ENCODE measurements at regions not wholly inside any gene's neighbourhood (a gene's known extent, or its start where the extent isn't known, plus 50 kb on each side); places are given as distances from the start of the nearest gene placed in this dataset.

- peaks cover 0 to 10% (median 0%) of the 10 kb centered on the region in 4 donors for H3K4me1 ChIP-seq
- no peak for DNase-seq
- H3K27ac ChIP-seq = no peak overlapping the region
- no peak for TF ChIP-seq CTCF (IDR thresholded peaks at IDR 0.05)
- intact Hi-C loops (cut with DNase I; ENCODE audit: low total_unique reads) = no loop called here
- H3K27me3 ChIP-seq = no peaks in the 10 kb centered on the region
- H3K36me3 ChIP-seq = no peaks in the 10 kb centered on the region
- no peak overlapping the region for H3K4me3 ChIP-seq
- no peaks in the 10 kb centered on the region for H3K9me3 ChIP-seq
These were observed 173.0 kb upstream of the HAND2 start for GRCh38 chr4:173703021-173703420.

- H3K4me3 ChIP-seq = no peak overlapping the region
- peaks cover 0 to 10% (median 0%) of the 10 kb centered on the region in 4 donors for H3K4me1 ChIP-seq
- intact Hi-C loops (cut with DNase I; ENCODE audit: low total_unique reads) = no loop called here
- no peaks in the 10 kb centered on the region for H3K27me3 ChIP-seq
- H3K9me3 ChIP-seq = no peaks in the 10 kb centered on the region
- no peak for DNase-seq
- TF ChIP-seq CTCF (IDR thresholded peaks at IDR 0.05) = no peak
- no peak overlapping the region for H3K27ac ChIP-seq
- H3K36me3 ChIP-seq = no peaks in the 10 kb centered on the region
These were observed 170.6 kb upstream of the HAND2 start for GRCh38 chr4:173700650-173701049.

- Histone ChIP-seq H3K9me3 (no peaks in the 10 kb centered on the region), H3K4me1 (peaks cover 0 to 10% (median 0%) of the 10 kb centered on the region in 4 donors), H3K36me3 (no peaks in the 10 kb centered on the region), H3K27me3 (no peaks in the 10 kb centered on the region), H3K27ac (no peak overlapping the region), H3K4me3 (no peak overlapping the region)
- intact Hi-C loops (cut with DNase I; ENCODE audit: low total_unique reads) = no loop called here
- no peak for TF ChIP-seq CTCF (IDR thresholded peaks at IDR 0.05)
- no peak for DNase-seq
These were observed 169.9 kb upstream of the HAND2 start for GRCh38 chr4:173699841-173700475.

DNA sequence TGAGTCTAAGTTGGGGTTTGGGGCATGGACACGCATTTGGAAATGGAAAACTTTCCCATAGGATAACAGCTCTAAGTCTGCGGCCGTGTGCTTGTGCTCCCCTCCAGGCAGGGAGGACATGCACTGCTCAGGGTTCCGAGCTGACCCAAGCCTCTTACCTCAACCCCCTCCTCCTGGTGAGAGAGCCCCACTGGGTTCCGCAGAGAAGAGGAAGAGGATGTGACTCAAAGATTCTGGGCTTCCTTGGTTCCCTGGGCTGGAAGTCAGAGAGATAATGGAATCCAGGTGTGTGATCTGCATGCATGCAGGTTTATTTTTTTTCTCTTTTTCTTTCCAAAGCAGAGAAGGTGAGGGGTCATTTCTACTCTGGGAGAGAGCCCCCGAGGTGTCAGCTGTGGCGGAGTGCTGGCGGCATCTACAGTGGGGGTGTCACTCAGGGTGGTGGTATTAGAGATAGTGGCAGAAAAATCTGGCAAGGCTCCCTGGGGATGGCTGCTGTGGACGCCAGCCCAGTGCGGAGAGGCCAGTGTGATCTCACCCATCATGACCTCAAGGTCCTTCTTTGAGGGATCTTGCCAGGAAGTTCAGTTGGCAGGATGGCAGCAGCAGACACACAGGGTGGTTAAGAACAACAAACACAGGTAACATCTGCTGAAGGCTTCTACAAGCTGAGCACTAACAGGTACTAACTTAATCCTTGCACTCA is 168.7 kb upstream of the HAND2 start:
- H3K4me3 ChIP-seq = no peak overlapping the region
- H3K4me1 ChIP-seq = peaks cover 0 to 6% (median 0%) of the 10 kb centered on the region in 4 donors
- no peaks in the 10 kb centered on the region for H3K9me3 ChIP-seq
- DNase-seq = no peak
- intact Hi-C loops (cut with DNase I; ENCODE audit: low total_unique reads) = no loop called here
- H3K36me3 ChIP-seq = no peaks in the 10 kb centered on the region
- H3K27me3 ChIP-seq = no peaks in the 10 kb centered on the region
- no peak overlapping the region for H3K27ac ChIP-seq
- TF ChIP-seq CTCF (IDR thresholded peaks at IDR 0.05) = no peak

DNA sequence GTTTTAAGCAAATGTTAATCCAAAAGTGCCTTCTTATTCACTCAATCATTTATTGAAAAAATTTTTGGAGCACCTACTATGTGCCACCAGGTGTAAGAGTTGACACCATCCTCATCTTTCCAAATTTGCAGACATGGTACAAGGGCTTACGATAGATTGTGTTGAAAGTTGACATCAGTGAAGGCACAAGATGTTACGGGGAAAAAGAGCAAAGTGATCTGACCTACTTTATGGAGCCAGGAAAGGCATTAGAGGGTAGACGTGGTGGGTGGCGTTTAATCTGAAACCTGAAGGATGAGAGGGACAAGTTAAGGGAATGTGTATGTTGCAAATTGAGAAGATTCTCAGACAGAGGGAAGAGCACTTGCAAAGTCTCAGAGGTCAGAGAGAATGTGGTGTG is 167.8 kb upstream of the HAND2 start:
- H3K36me3 ChIP-seq = no peaks in the 10 kb centered on the region
- TF ChIP-seq CTCF (IDR thresholded peaks at IDR 0.05) = no peak
- no peaks in the 10 kb centered on the region for H3K4me1 ChIP-seq
- no peaks in the 10 kb centered on the region for H3K27me3 ChIP-seq
- DNase-seq = no peak
- H3K9me3 ChIP-seq = no peaks in the 10 kb centered on the region
- intact Hi-C loops (cut with DNase I; ENCODE audit: low total_unique reads) = no loop called here
- no peak overlapping the region for H3K27ac ChIP-seq
- no peak overlapping the region for H3K4me3 ChIP-seq
